CD4-positive, alpha-beta T cell (primary cell): ENCODE measurements at regions not wholly inside any gene's neighbourhood (a gene's known extent, or its start where the extent isn't known, plus 50 kb on each side); places are given as distances from the start of the nearest gene placed in this dataset.

ENCODE experiments used
- ATAC-seq: fragments of 200-7000 bp; cut with Tn5 transposase; one replicate; pipeline ENCODE4 v1.10.0; 2022; ENCODE audit warnings: mild to moderate bottlenecking; ENCODE audit not compliant: poor library complexity
- CTCF ChIA-PET: fragments of 350-600 bp; sonication (Branson Sonifier 250); formaldehyde crosslinking; loops from one replicate; lab custom pipeline; 2021; ENCODE audit warnings: antibody characterized with exemption, inconsistent platforms; lab: Charles Lee
- POLR2A ChIA-PET: fragments of 350-600 bp; sonication (Branson Sonifier 250); formaldehyde crosslinking; loops from one replicate; lab custom pipeline; 2021; ENCODE audit warnings: antibody characterized with exemption, inconsistent platforms; lab: Charles Lee
- DNase-seq, 14 experiments: peaks; one replicate each; pipeline ENCODE4 v3.0.0-alpha.2; 2013 to 2020; ENCODE audit warnings: mixed read lengths in 2 of 14
- H3K27ac ChIP-seq, 2 donors: one replicate each; pipeline versions ENCODE4 v1.5.1 to v1.7.0; 2013; ENCODE audit warnings: low read length in 2 of 2, low read depth in 1 of 2, mild to moderate bottlenecking in 1 of 2
- H3K27me3 ChIP-seq, 2 experiments: 1 replicate in 1 of 2; 2 replicates in 1 of 2; pipeline versions ENCODE4 v1.6.1 to v1.7.0; 2013; ENCODE audit warnings: low read length in 2 of 2, control low read depth in 1 of 2, mild to moderate bottlenecking in 1 of 2, moderate library complexity in 1 of 2; ENCODE audit not compliant: insufficient read depth in 2 of 2, control insufficient read depth in 1 of 2
- H3K36me3 ChIP-seq: one replicate; pipeline ENCODE4 v1.6.1; 2013; ENCODE audit warnings: low read length, control low read depth; ENCODE audit not compliant: insufficient read depth
- H3K4me1 ChIP-seq: one replicate; pipeline ENCODE4 v1.6.1; 2013; ENCODE audit warnings: low read length, control low read depth; ENCODE audit not compliant: insufficient read depth
- H3K4me3 ChIP-seq: one replicate; pipeline ENCODE4 v1.5.1; 2013; ENCODE audit warnings: mild to moderate bottlenecking, low read length, moderate library complexity
- H3K9me3 ChIP-seq, 2 experiments: 1 replicate in 1 of 2; 2 replicates in 1 of 2; pipeline versions ENCODE4 v1.6.1 to v1.7.0; 2013; ENCODE audit warnings: low read length in 2 of 2, mild to moderate bottlenecking in 2 of 2, control low read depth in 1 of 2, moderate library complexity in 1 of 2; ENCODE audit not compliant: control insufficient read depth in 1 of 2, insufficient read depth in 1 of 2
- H3K27ac Mint-ChIP-seq: one replicate; pipeline ENCODE4 v1.8.0; 2020; ENCODE audit warnings: mixed read lengths
- H3K27me3 Mint-ChIP-seq: one replicate; pipeline ENCODE4 v1.8.0; 2021; ENCODE audit warnings: mixed read lengths
- H3K36me3 Mint-ChIP-seq: one replicate; pipeline ENCODE4 v1.8.0; 2021; ENCODE audit warnings: low read depth, mixed read lengths
- H3K4me1 Mint-ChIP-seq: one replicate; pipeline ENCODE4 v1.8.0; 2021; ENCODE audit warnings: low read depth, mixed read lengths
- H3K4me3 Mint-ChIP-seq: one replicate; pipeline ENCODE4 v1.8.0; 2020; ENCODE audit warnings: mild to moderate bottlenecking, mixed read lengths
- H3K9me3 Mint-ChIP-seq: one replicate; pipeline ENCODE4 v1.8.0; 2020; ENCODE audit warnings: mixed read lengths
- intact Hi-C, 2 experiments: fragments of 100-400 bp; cut with DNase I in 1 of 2; cut with micrococcal nuclease in 1 of 2; formaldehyde crosslinking; loops; one replicate each; pipeline versions ENCODE4 v1.15.1 to v1.9.0; 2023 to 2025; cut with DNase I, micrococcal nuclease
- TF ChIP-seq, protein P1 (sequence below): fragments of 200-600 bp; IDR thresholded peaks from one replicate; pipeline ENCODE4 v1.8.0; 2022; ENCODE audit warnings: antibody characterized with exemption, mild to moderate bottlenecking

DNA sequence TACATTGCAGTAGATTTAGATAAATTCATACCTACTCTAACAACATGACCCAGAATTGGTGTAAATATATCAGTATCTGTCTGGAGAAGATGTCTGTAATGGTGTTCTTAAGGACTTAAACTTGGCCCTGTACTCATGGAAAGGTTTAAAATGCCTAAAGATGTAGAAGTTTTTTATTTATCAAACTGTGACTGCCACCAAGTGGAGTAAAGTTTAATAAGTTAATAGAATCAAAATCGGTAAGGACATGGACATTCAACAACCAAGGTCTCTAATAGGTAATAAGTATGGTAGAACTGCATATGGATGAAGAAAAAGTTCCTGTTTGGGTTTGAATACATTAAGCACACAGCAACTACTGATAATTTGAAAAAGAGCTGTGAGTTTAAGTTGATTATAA is 474.0 kb upstream of the NDST3 start:
- intact Hi-C loops = no loop called here
- TF ChIP-seq, protein P1, sequence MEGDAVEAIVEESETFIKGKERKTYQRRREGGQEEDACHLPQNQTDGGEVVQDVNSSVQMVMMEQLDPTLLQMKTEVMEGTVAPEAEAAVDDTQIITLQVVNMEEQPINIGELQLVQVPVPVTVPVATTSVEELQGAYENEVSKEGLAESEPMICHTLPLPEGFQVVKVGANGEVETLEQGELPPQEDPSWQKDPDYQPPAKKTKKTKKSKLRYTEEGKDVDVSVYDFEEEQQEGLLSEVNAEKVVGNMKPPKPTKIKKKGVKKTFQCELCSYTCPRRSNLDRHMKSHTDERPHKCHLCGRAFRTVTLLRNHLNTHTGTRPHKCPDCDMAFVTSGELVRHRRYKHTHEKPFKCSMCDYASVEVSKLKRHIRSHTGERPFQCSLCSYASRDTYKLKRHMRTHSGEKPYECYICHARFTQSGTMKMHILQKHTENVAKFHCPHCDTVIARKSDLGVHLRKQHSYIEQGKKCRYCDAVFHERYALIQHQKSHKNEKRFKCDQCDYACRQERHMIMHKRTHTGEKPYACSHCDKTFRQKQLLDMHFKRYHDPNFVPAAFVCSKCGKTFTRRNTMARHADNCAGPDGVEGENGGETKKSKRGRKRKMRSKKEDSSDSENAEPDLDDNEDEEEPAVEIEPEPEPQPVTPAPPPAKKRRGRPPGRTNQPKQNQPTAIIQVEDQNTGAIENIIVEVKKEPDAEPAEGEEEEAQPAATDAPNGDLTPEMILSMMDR = no peak
- CTCF ChIA-PET = no interaction called here

DNA sequence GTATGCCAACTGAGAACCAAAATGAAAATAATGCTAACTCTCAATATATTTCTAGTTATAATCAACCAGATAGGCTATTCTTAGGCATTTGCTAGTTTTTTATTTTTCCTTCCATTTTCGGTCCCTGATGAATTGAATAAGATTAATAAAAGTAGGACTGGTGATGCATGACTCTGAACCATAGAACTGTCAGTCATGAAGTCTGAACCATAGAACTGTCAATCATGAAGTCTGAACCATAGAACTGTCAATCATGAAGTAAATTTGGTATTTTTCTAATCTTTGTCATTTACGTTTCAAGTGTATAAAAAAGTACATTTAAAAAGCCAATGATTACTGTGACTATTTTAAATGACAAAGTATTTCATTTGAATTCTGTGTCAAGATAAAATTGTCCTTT is 460.2 kb upstream of the NDST3 start:
- no peak for ATAC-seq
- H3K4me1 ChIP-seq = no peaks in the 10 kb centered on the region
- CTCF ChIA-PET = no interaction called here
- no peak for DNase-seq
- H3K27ac Mint-ChIP-seq = no peak overlapping the region
- H3K4me1 Mint-ChIP-seq = no peaks in the 10 kb centered on the region
- H3K27ac ChIP-seq = no peak overlapping the region
- no peak overlapping the region for H3K4me3 ChIP-seq
- H3K9me3 Mint-ChIP-seq = no peaks in the 10 kb centered on the region
- intact Hi-C loops = no loop called here
- H3K27me3 ChIP-seq = no peaks in the 10 kb centered on the region
- no peaks in the 10 kb centered on the region for H3K27me3 Mint-ChIP-seq
- H3K4me3 Mint-ChIP-seq = no peak overlapping the region
- H3K9me3 ChIP-seq = peaks cover 0 to 5% of the 10 kb centered on the region in 2 experiments
- H3K36me3 ChIP-seq = no peaks in the 10 kb centered on the region
- no peaks in the 10 kb centered on the region for H3K36me3 Mint-ChIP-seq
- TF ChIP-seq, protein P1 = no peak
- POLR2A ChIA-PET = no interaction called here

More for the DNA sequence above, 474.0 kb upstream of the NDST3 start:
- Mint-ChIP-seq H3K27me3 (no peaks in the 10 kb centered on the region), H3K4me3 (no peak overlapping the region), H3K4me1 (no peaks in the 10 kb centered on the region), H3K9me3 (no peaks in the 10 kb centered on the region), H3K36me3 (no peaks in the 10 kb centered on the region), H3K27ac (no peak overlapping the region)
- POLR2A ChIA-PET = no interaction called here
- Histone ChIP-seq H3K4me3 (no peak overlapping the region), H3K36me3 (no peaks in the 10 kb centered on the region), H3K4me1 (no peaks in the 10 kb centered on the region), H3K27ac (no peak overlapping the region), H3K9me3 (peaks cover 0 to 5% of the 10 kb centered on the region in 2 experiments), H3K27me3 (no peaks in the 10 kb centered on the region)
- DNase-seq (no peak), ATAC-seq (no peak)

DNA sequence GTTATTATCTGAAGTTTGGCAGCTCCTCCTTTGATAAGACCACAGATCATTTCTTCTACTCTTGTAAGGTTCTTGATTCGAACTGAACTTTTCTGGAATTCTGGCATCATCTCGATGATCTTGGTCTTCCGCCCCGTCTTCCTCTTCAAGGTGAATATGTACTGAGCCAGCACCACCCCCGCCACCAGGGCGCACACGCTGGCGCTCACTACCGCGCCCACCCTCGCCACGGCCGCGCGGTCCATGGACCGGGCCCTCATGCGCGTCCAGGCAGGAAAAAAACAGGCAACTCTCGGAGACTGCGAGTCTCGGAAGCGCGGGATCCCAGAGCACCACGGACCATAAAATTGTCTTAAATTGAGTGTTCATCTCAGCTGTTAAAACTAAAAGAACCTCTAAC is 458.4 kb upstream of the NDST3 start:
- no peaks in the 10 kb centered on the region for H3K9me3 Mint-ChIP-seq
- no peaks in the 10 kb centered on the region for H3K36me3 ChIP-seq
- H3K4me1 ChIP-seq = no peaks in the 10 kb centered on the region
- H3K27me3 Mint-ChIP-seq = no peaks in the 10 kb centered on the region
- H3K9me3 ChIP-seq = peaks cover 0 to 5% of the 10 kb centered on the region in 2 experiments
- no peak overlapping the region for H3K4me3 ChIP-seq
- no peak overlapping the region for H3K27ac Mint-ChIP-seq
- H3K4me1 Mint-ChIP-seq = no peaks in the 10 kb centered on the region
- no peak overlapping the region for H3K4me3 Mint-ChIP-seq
- ATAC-seq (no peak), DNase-seq (no peak)
- ChIA-PET POLR2A (no interaction called here), CTCF (no interaction called here)
- no peak overlapping the region for H3K27ac ChIP-seq
- TF ChIP-seq, protein P1 = no peak
- no peaks in the 10 kb centered on the region for H3K36me3 Mint-ChIP-seq
- no peaks in the 10 kb centered on the region for H3K27me3 ChIP-seq
- intact Hi-C loops = no loop called here
